Type B pancreatic cell (in vitro differentiated cells): ENCODE measurements at regions not wholly inside any gene's neighbourhood (a gene's known extent, or its start where the extent isn't known, plus 50 kb on each side); places are given as distances from the start of the nearest gene placed in this dataset.

ENCODE experiments used
- DNase-seq: peaks from one replicate; pipeline ENCODE4 v3.0.0; 2021; ENCODE audit warnings: mixed read lengths; ENCODE audit not compliant: unreplicated experiment; ENCODE audit errors: extremely low spot score
- H3K27ac Mint-ChIP-seq: 2 replicates; pipeline ENCODE4 v1.8.0; 2021; ENCODE audit warnings: mild to moderate bottlenecking, mixed read lengths
- H3K27me3 Mint-ChIP-seq: 2 replicates; pipeline ENCODE4 v1.8.0; 2021; ENCODE audit warnings: mixed read lengths
- H3K36me3 Mint-ChIP-seq: 2 replicates; pipeline ENCODE4 v1.8.0; 2021; ENCODE audit warnings: mixed read lengths
- H3K4me1 Mint-ChIP-seq: one replicate; pipeline ENCODE4 v1.8.0; 2021; ENCODE audit warnings: mixed read lengths; ENCODE audit not compliant: unreplicated experiment
- H3K4me3 Mint-ChIP-seq: 2 replicates; pipeline ENCODE4 v1.8.0; 2021; ENCODE audit warnings: mild to moderate bottlenecking, mixed read lengths
- H3K9me3 Mint-ChIP-seq: 2 replicates; pipeline ENCODE4 v1.8.0; 2021; ENCODE audit warnings: mixed read lengths
- TF ChIP-seq, protein P1 (sequence below): fragments of 200-600 bp; sonication (generic); conservative IDR thresholded peaks from 2 replicates; pipeline ENCODE4 v1.5.0; 2021; ENCODE audit warnings: antibody characterized with exemption, mild to moderate bottlenecking

DNA sequence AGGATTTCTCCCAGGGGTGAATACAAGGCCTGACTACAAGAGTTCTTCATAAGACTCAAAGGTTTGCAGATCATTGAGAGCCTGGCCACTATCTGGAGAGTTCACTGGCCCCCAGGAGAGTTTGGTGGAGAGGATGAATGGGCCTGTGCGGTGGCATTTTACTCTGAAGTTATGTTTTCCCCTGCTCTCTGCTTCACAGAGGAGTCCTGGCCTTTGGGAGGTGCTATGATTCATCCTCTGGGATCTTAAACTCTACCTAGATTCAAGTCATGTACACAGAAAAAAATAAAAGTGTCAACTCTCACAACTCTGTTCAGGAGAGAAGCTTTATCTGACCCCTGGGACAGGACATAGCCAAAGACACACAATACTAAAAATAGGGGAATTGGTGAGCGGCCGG is 159.1 kb upstream of the CARD18 start:
- DNase-seq, result no peak
- no peak overlapping the region for H3K27ac Mint-ChIP-seq
- H3K27me3 Mint-ChIP-seq, result no peaks in the 10 kb centered on the region
- no peaks in the 10 kb centered on the region for H3K9me3 Mint-ChIP-seq
- no peak overlapping the region for H3K4me3 Mint-ChIP-seq
- no peaks in the 10 kb centered on the region for H3K36me3 Mint-ChIP-seq
- TF ChIP-seq, protein P1, sequence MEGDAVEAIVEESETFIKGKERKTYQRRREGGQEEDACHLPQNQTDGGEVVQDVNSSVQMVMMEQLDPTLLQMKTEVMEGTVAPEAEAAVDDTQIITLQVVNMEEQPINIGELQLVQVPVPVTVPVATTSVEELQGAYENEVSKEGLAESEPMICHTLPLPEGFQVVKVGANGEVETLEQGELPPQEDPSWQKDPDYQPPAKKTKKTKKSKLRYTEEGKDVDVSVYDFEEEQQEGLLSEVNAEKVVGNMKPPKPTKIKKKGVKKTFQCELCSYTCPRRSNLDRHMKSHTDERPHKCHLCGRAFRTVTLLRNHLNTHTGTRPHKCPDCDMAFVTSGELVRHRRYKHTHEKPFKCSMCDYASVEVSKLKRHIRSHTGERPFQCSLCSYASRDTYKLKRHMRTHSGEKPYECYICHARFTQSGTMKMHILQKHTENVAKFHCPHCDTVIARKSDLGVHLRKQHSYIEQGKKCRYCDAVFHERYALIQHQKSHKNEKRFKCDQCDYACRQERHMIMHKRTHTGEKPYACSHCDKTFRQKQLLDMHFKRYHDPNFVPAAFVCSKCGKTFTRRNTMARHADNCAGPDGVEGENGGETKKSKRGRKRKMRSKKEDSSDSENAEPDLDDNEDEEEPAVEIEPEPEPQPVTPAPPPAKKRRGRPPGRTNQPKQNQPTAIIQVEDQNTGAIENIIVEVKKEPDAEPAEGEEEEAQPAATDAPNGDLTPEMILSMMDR, result no peak
- no peaks in the 10 kb centered on the region for H3K4me1 Mint-ChIP-seq

DNA sequence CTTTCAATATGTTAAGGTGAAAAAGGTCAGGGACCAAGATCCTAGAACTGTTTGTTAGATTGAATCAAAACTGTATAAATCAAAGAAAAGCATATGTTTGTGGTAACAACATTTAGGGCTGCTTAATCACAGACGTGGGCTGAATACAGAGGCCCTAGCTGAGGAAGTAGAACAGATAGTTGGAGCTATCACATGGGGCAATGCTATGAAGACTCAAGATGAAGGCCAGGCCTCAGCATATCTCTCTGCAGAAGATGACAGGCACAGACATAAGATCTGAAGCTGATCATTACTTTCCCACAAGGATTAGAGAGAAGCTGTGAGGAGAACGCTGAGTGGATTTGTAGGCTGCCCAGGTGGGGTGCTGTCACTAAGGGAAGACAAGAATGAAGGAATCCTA is 158.6 kb upstream of the CARD18 start:
- no peak overlapping the region for H3K27ac Mint-ChIP-seq
- H3K27me3 Mint-ChIP-seq, result no peaks in the 10 kb centered on the region
- H3K4me3 Mint-ChIP-seq, result no peak overlapping the region
- H3K9me3 Mint-ChIP-seq, result no peaks in the 10 kb centered on the region
- no peaks in the 10 kb centered on the region for H3K4me1 Mint-ChIP-seq
- H3K36me3 Mint-ChIP-seq, result no peaks in the 10 kb centered on the region
- no peak for DNase-seq
- TF ChIP-seq, protein P1, result no peak

DNA sequence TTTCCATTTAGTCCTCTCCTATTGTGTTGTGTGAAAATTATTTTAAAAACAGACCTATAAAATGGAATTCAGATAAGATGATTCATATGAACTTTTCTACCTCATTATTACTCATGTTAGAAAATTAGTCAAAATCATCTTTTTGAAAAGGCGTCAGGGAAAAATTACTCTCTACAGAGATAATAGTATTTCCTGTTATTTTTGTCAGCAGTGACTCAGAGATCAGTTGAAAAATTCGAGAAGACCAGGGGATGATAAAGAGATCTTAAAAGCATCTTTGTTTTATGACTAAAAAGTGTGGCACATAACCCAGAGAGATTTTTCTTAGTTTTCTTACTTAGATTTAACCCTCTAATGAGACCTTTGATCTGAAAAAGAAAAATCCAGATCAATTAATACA is 157.9 kb upstream of the CARD18 start:
- no peaks in the 10 kb centered on the region for H3K4me1 Mint-ChIP-seq
- DNase-seq, result no peak
- H3K27ac Mint-ChIP-seq, result no peak overlapping the region
- TF ChIP-seq, protein P1, result no peak
- no peaks in the 10 kb centered on the region for H3K27me3 Mint-ChIP-seq
- no peaks in the 10 kb centered on the region for H3K36me3 Mint-ChIP-seq
- H3K9me3 Mint-ChIP-seq, result no peaks in the 10 kb centered on the region
- H3K4me3 Mint-ChIP-seq, result no peak overlapping the region

DNA sequence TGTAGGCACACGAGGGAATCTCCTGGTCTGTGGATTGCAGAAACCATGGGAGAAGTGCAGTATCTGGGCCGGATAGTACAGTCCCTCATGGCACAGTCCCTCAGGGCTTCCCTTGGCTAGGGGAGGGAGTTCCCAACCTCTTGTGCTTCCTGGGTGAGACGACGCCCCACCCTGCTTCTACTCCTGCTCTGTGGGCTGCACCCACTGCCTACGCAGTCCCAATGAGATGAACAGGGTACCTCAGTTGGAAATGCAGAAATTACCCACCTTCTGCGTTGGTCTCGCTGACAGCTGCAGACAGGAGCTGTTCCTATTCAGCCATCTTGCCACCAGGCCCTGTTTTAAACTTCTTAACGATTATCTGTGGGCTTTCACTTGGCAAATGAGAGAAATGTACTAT is 157.2 kb upstream of the CARD18 start:
- H3K27me3 Mint-ChIP-seq, result no peaks in the 10 kb centered on the region
- TF ChIP-seq, protein P1, result no peak
- H3K27ac Mint-ChIP-seq, result no peak overlapping the region
- DNase-seq, result no peak
- H3K9me3 Mint-ChIP-seq, result no peaks in the 10 kb centered on the region
- no peaks in the 10 kb centered on the region for H3K36me3 Mint-ChIP-seq
- H3K4me1 Mint-ChIP-seq, result no peaks in the 10 kb centered on the region
- no peak overlapping the region for H3K4me3 Mint-ChIP-seq

DNA sequence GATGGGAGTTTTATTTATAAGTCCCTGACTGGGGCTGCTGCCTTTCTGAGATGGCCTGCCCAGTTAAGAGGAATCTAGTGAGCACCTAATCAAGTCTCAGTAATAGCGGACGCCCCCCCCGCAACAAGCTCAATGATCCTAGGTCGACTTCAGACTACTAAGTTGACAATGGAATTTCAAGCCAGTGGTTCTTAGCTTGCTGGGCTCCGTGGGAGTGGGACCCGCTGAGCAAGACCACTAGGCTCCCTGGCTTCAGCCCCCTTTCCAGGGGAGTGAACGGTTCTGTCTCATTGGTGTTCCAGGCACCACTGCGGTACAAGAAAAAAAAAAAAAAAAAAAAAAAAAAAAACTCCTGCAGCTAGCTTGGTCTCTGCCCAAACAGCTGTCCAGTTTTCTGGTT is 156.8 kb upstream of the CARD18 start:
- H3K27me3 Mint-ChIP-seq, result no peaks in the 10 kb centered on the region
- no peaks in the 10 kb centered on the region for H3K9me3 Mint-ChIP-seq
- H3K4me3 Mint-ChIP-seq, result no peak overlapping the region
- no peak overlapping the region for H3K27ac Mint-ChIP-seq
- no peaks in the 10 kb centered on the region for H3K36me3 Mint-ChIP-seq
- no peak for DNase-seq
- no peaks in the 10 kb centered on the region for H3K4me1 Mint-ChIP-seq
- TF ChIP-seq, protein P1, result no peak

DNA sequence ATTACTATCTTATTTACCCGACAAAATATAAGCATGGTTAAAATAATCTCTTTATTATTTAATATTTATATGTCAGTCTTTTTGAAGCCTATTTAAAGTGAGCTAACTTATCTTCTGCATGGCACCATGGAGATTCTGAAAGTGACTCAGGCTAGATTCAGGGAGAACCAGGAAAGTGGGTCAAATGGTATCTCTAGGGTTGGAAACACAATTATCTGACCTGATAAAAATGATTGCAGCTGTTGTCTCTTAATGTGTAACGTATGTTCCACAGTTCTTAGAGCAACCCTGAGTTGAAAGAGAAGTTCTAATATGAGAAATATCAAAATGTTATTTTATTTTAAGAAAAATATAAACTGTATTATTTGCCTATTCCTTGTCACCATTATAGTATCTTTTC is 143.1 kb upstream of the CARD18 start:
- peaks cover 2% of the 10 kb centered on the region for H3K9me3 Mint-ChIP-seq
- TF ChIP-seq, protein P1, result no peak
- DNase-seq, result no peak
- no peaks in the 10 kb centered on the region for H3K36me3 Mint-ChIP-seq
- no peak overlapping the region for H3K27ac Mint-ChIP-seq
- H3K4me3 Mint-ChIP-seq, result no peak overlapping the region
- no peaks in the 10 kb centered on the region for H3K27me3 Mint-ChIP-seq
- H3K4me1 Mint-ChIP-seq, result no peaks in the 10 kb centered on the region
